Liver (tissue), 7 donors: ENCODE measurements at regions not wholly inside any gene's neighbourhood (a gene's known extent, or its start where the extent isn't known, plus 50 kb on each side); places are given as distances from the start of the nearest gene placed in this dataset.
A peak's percentile ranks its signal among the peaks of the same experiment; 100 is the strongest.
"Not testable (repeated sequence)": the region's sequence is repeated elsewhere in the genome, so short reads cannot be mapped to it uniquely, and the experiment has no call there.

Experiments
- DNase-seq: peaks from one replicate; pipeline ENCODE4 v3.0.0-alpha.2; 2017; ENCODE audit warnings: low spot score
- H3K27ac ChIP-seq, 2 donors: one replicate each; pipeline ENCODE4 v1.7.0; 2013; ENCODE audit warnings: inconsistent platforms in 2 of 2, low read length in 2 of 2, control low read depth in 1 of 2, low read depth in 1 of 2, mild to moderate bottlenecking in 1 of 2
- H3K27me3 ChIP-seq, 4 donors: one replicate each; pipeline versions ENCODE4 v1.6.1 to v1.7.0; 2013; ENCODE audit warnings: low read length in 3 of 4, inconsistent platforms in 1 of 4, mild to moderate bottlenecking in 1 of 4, moderate library complexity in 1 of 4; ENCODE audit not compliant: control insufficient read depth in 4 of 4, insufficient read depth in 4 of 4
- H3K36me3 ChIP-seq, 4 donors: one replicate each; pipeline versions ENCODE4 v1.6.1 to v1.7.0; 2013; ENCODE audit warnings: low read length in 3 of 4, mild to moderate bottlenecking in 3 of 4, low read depth in 1 of 4, moderate library complexity in 1 of 4; ENCODE audit not compliant: control insufficient read depth in 4 of 4, insufficient read depth in 3 of 4
- H3K4me1 ChIP-seq, 4 donors: one replicate each; pipeline versions ENCODE4 v1.6.1 to v1.7.0; 2013; ENCODE audit warnings: low read length in 3 of 4, mild to moderate bottlenecking in 3 of 4, moderate library complexity in 1 of 4; ENCODE audit not compliant: control insufficient read depth in 4 of 4, insufficient read depth in 4 of 4
- H3K4me3 ChIP-seq, 3 donors: one replicate each; pipeline versions ENCODE4 v1.6.1 to v1.7.0; 2013; ENCODE audit warnings: low read length in 3 of 3, control low read depth in 1 of 3, low read depth in 1 of 3, mild to moderate bottlenecking in 1 of 3
- H3K9ac ChIP-seq, 2 donors: one replicate each; pipeline ENCODE4 v1.7.0; 2013; ENCODE audit warnings: low read length in 2 of 2, mild to moderate bottlenecking in 2 of 2, moderate library complexity in 2 of 2, control low read depth in 1 of 2, low read depth in 1 of 2
- H3K9me3 ChIP-seq, 4 donors: one replicate each; pipeline versions ENCODE4 v1.6.1 to v1.7.0; 2013; ENCODE audit warnings: low read length in 3 of 4; ENCODE audit not compliant: control insufficient read depth in 4 of 4
- EGR1 ChIP-seq, 2 donors: IDR thresholded peaks; 2 replicates each; pipeline ENCODE4 v1.6.1; 2016 to 2018; ENCODE audit warnings: antibody characterized with exemption in 2 of 2, low read depth in 2 of 2
- FOXA2 ChIP-seq: IDR thresholded peaks from 2 replicates; pipeline ENCODE4 v1.6.1; 2016; ENCODE audit warnings: antibody characterized with exemption
- JUND ChIP-seq, 2 donors: IDR thresholded peaks; 2 replicates each; pipeline ENCODE4 v1.6.1; 2016; ENCODE audit warnings: antibody characterized with exemption in 2 of 2
- MAX ChIP-seq: IDR thresholded peaks from 2 replicates; pipeline ENCODE4 v1.6.1; 2016; ENCODE audit warnings: antibody characterized with exemption
- NR2F2 ChIP-seq: IDR thresholded peaks from 2 replicates; pipeline ENCODE4 v1.6.1; 2016; ENCODE audit warnings: antibody characterized with exemption
- RXRA ChIP-seq, 2 donors: IDR thresholded peaks; 2 replicates each; pipeline ENCODE4 v1.6.1; 2017 to 2018; ENCODE audit warnings: antibody characterized with exemption in 2 of 2, mild to moderate bottlenecking in 1 of 2
- TAF1 ChIP-seq: conservative IDR thresholded peaks from 2 replicates; pipeline ENCODE4 v1.6.1; 2016; ENCODE audit warnings: antibody characterized with exemption, mild to moderate bottlenecking
- ZBTB33 ChIP-seq: IDR thresholded peaks from 2 replicates; pipeline ENCODE4 v1.6.1; 2016; ENCODE audit warnings: antibody characterized with exemption
- WGBS: extraction: QIAGEN DNeasy Blood & Tissue Kit; methylation state at CpG from one replicate; pipeline ENCODE4 v1.1.7; 2013; 5-methylcytosine and 5-hydroxymethylcytosine counted together
- donor health status: healthy.
- donor health status: healthy.
- donor health status: healthy.
- donor health status: healthy.

GRCh38 chr3:157857440-157857839, 248.8 kb downstream of the SHOX2 start:
- DNase-seq = no peak
- Histone ChIP-seq H3K9me3 (no peaks in the 10 kb centered on the region), H3K27me3 (no peaks in the 10 kb centered on the region), H3K4me1 (no peaks in the 10 kb centered on the region), H3K9ac (no peak overlapping the region), H3K36me3 (no peaks in the 10 kb centered on the region), H3K4me3 (no peak overlapping the region), H3K27ac (no peak overlapping the region)
- WGBS = 39% methylated on average over 5 of the region's 5 CpGs
- TF ChIP-seq TAF1 = no peak

GRCh38 chr3:157856078-157856939, 249.9 kb downstream of the SHOX2 start:
- Histone ChIP-seq H3K36me3 (no peaks in the 10 kb centered on the region), H3K9me3 (no peaks in the 10 kb centered on the region), H3K4me1 (no peaks in the 10 kb centered on the region), H3K9ac (no peak overlapping the region), H3K27ac (no peak overlapping the region), H3K27me3 (no peaks in the 10 kb centered on the region), H3K4me3 (no peak overlapping the region)
- 38% methylated on average over 6 of the region's 6 CpGs for WGBS
- TF ChIP-seq ZBTB33 (no peak), NR2F2 (peak; percentile 54), RXRA (IDR thresholded peaks at IDR 0.05) (peak in 1 of 2 donors; percentile 48)
- DNase-seq = no peak

GRCh38 chr3:157845839-157846238, 260.4 kb downstream of the SHOX2 start:
- WGBS = 85% methylated on average over 7 of the region's 7 CpGs
- not testable (repeated sequence) for H3K4me3 ChIP-seq, H3K27ac ChIP-seq, DNase-seq, H3K27me3 ChIP-seq, H3K9me3 ChIP-seq, H3K4me1 ChIP-seq, H3K9ac ChIP-seq, H3K36me3 ChIP-seq

- no peak for DNase-seq
- WGBS = 43% methylated on average over 4 of the region's 4 CpGs
- peaks cover 0 to 3% (median 0%) of the 10 kb centered on the region in 4 donors for H3K27me3 ChIP-seq
- no peak overlapping the region for H3K4me3 ChIP-seq
- no peak overlapping the region for H3K9ac ChIP-seq
- no peaks in the 10 kb centered on the region for H3K4me1 ChIP-seq
- H3K27ac ChIP-seq = no peak overlapping the region
- no peaks in the 10 kb centered on the region for H3K9me3 ChIP-seq
- TF ChIP-seq FOXA2 (no peak), MAX (no peak), EGR1 (IDR thresholded peaks at IDR 0.05; ENCODE audit: low read depth in 2 of 2) (no peak), JUND (IDR thresholded peaks at IDR 0.05) (no peak), NR2F2 (no peak)
- H3K36me3 ChIP-seq = no peaks in the 10 kb centered on the region
These were observed 261.2 kb downstream of the SHOX2 start for GRCh38 chr3:157844800-157845565.
